GM18867 (cell line): ENCODE measurements at regions not wholly inside any gene's neighbourhood (a gene's known extent, or its start where the extent isn't known, plus 50 kb on each side); places are given as distances from the start of the nearest gene placed in this dataset.

Source experiments
- ATAC-seq: cut with Tn5 transposase; IDR thresholded peaks from one replicate; pipeline ENCODE4 v1.9.1; 2021; ENCODE audit warnings: mild to moderate bottlenecking, moderate library complexity; ENCODE audit not compliant: unreplicated experiment

- ATAC-seq = no peak
Measured at GRCh38 chr4:124483048-124483906, 229.3 kb downstream of the ANKRD50 start.

- ATAC-seq = no peak
Measured at GRCh38 chr4:124484008-124484407, 228.5 kb downstream of the ANKRD50 start.

GRCh38 chr4:124484940-124485339 is 227.6 kb downstream of the ANKRD50 start:
- ATAC-seq = no peak

- no peak for ATAC-seq
Measured at GRCh38 chr4:124486423-124486822, 226.1 kb downstream of the ANKRD50 start.

- ATAC-seq = no peak
Measured at GRCh38 chr4:124487651-124488050, 224.9 kb downstream of the ANKRD50 start.

GRCh38 chr4:124491361-124492145 is 221.0 kb downstream of the ANKRD50 start:
- no peak for ATAC-seq

DNA sequence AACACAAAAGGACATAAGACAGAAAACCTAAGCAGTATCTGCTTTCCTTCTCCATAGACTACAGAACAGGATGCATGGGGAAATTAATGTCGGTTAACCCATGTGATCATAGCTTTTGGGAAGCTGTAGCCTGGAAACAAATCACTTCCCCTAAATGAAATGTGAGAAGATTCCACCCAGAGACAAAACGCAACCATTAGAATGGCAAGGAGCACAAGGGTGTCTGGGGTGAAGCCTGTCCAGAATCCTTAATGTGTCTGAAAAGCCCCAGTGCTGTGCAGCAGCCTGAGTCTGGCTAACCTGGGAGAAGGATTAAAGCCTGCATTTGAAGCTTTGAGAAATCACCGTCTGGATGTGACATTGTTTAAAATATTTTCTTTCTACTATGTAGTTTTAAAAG is 213.3 kb downstream of the ANKRD50 start:
- ATAC-seq = no peak

DNA sequence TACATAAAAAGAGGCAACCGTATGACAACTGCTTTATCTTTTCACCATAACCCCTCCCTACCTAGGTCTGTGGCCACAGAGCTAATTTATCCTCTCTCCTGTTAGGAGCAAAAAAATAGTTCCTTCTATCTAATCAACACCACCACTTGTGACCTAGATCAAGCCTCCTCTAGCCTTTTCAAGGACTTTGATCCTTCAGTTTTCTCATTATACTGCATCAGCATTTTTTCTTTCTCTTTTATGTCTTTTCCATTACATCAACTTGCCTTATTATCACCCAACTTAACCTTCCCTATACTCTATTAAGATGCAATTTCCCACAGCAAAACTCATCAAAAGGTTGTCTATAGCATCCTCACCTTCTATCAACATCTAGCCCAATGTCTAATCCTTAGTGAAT is 211.0 kb downstream of the ANKRD50 start:
- no peak for ATAC-seq

DNA sequence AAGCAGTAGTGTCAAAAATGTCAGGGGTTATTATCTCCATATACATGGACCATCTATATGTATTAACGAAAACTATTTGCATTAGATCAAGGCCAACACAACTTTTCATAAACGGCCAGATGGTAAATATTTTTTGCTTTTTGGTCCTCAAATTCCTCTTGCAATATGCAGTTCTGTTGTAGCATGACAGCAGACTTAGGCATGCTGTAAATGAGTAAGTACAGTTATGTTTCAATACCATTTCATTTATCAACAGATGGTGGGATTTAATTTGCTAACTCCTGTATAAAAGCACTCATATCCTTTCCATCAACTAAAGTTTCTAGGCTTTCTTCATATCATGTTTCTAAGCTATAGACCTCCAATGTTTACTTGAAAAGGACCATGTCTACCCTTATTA is 208.1 kb downstream of the ANKRD50 start:
- no peak for ATAC-seq

GRCh38 chr4:124505211-124505610 is 207.3 kb downstream of the ANKRD50 start:
- no peak for ATAC-seq

GRCh38 chr4:124509151-124509550 is 203.4 kb downstream of the ANKRD50 start:
- no peak for ATAC-seq

GRCh38 chr4:124514588-124514987 is 197.9 kb downstream of the ANKRD50 start:
- no peak for ATAC-seq

- no peak for ATAC-seq
Measured at GRCh38 chr4:124515591-124515990, 196.9 kb downstream of the ANKRD50 start.

- ATAC-seq = no peak
Measured at GRCh38 chr4:124519196-124519595, 193.3 kb downstream of the ANKRD50 start.

DNA sequence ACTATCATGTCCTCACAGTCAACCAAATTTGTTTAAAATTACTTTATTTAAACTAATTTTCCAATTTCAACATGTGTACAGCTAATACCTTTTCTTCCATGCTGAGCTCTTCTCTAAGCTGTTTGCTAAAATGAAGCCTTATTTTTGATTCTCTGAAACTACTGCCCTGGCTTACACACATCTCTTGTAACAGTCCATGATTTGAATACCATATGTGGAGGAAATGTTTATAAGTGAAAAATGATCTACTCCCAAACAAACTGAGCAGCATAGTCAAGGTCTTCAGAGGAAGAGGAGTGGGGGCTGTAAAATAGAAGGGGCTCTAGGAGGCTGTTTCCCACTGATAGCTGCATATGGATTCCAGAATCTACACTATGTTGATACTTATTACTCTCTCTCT is 188.7 kb downstream of the ANKRD50 start:
- ATAC-seq = no peak

DNA sequence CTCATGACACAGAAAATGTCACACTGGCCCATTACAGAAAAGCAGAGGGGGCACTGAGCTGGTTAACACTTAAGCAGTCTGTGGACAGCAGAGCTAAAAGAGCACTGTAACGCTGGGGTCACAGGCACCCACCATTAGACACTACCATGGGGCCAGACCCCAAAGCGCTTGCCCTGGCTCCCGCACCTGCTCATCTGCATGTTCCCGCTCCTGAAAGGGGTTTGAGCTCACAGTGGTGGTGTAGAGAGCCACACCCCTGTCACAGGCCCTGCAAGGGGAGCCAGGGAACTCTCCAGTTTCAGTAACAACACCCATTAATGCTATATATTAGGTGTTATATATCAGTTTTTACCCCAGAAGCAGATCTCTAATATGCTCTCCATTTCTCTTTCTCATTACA is 187.0 kb downstream of the ANKRD50 start:
- no peak for ATAC-seq

GRCh38 chr4:124526331-124526730 is 186.2 kb downstream of the ANKRD50 start:
- ATAC-seq = no peak

DNA sequence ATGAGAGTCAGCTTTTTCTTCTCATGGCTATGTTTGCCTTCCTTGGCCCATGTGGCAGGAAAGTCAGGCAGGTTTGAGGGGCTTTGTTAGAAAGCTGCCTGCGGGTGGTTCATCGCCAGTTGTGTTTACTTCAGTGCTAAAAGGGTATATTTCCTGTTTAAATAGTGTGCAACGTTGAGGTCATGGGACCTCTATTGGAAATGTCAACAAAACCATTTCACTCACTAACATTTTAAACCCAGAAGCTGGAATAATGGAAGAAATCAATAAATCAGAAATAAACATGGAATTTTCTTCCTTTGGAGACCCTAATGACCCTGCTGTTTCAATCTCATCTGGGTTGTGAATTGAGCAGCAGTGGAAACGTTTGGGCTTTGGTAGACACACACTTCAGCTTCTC is 185.8 kb downstream of the ANKRD50 start:
- ATAC-seq = no peak

DNA sequence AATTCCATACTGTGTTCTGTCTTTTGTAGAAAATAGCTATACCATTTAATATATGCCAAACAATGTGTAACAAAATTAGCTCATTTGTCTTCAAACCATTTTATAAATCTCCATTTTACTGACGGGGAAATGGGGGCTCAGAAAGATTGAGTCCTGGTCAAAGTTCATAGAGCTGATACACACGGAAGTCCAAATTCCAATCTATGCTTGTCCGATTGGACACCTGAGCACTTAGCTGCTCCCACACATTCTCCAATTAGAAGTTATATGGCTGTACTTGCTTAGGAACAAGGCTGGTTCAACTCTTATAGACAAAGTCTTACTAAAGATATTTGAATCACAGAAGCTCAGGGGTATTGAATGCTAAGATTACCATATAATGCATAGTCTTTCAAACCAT is 185.2 kb downstream of the ANKRD50 start:
- ATAC-seq = no peak

GRCh38 chr4:124529131-124529530 is 183.4 kb downstream of the ANKRD50 start:
- ATAC-seq = no peak

DNA sequence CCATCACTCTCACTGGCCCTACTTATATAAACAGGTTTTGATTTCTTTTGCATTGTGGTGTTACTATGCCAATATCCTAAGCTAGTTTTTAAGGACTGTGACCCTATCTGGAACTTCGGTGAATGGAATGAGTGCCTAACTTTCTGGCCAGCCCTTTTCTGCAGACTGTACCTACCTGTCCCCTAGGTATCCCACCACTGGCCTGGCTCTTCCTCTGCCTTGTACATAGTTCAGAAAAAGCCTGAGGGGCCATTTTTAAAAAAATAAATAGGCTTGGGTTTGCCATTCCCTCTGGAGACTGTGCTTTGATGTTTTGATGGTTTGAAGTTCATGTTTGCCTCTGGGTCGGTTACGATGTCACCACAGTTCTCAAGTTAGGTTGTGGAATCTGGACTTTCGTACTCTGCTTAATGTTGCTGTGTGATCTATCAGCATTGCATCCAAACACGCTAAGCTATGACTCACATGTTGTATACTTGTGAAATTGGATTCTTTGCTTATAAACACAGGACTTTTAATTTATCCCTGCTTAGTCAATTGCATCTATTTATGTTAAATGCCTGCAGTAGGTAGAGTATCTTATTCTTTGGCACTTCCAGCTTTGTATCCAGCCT is 182.0 kb downstream of the ANKRD50 start:
- no peak for ATAC-seq

GRCh38 chr4:124534131-124534530 is 178.4 kb downstream of the ANKRD50 start:
- no peak for ATAC-seq
